Gastroesophageal sphincter (tissue), 4 donors: ENCODE measurements at regions not wholly inside any gene's neighbourhood (a gene's known extent, or its start where the extent isn't known, plus 50 kb on each side); places are given as distances from the start of the nearest gene placed in this dataset.

Experiments used
- ATAC-seq: fragments of 150-250 bp; one replicate; pipeline ENCODE4 v1.9.1; 2016; ENCODE audit warnings: mild to moderate bottlenecking, moderate library complexity
- H3K27ac ChIP-seq, 4 donors: fragments of 200-600 bp; sonication (generic) in 3 of 4; 1 replicate in 3 of 4; 2 replicates in 1 of 4; pipeline ENCODE4 v1.5.1; 2016 to 2019
- H3K27me3 ChIP-seq: fragments of 200-600 bp; sonication (generic); one replicate; pipeline ENCODE4 v1.5.1; 2019
- H3K36me3 ChIP-seq, 2 donors: fragments of 200-600 bp; sonication (generic); one replicate each; pipeline ENCODE4 v1.5.1; 2019; ENCODE audit warnings: control low read depth in 1 of 2
- H3K4me1 ChIP-seq, 3 donors: fragments of 200-600 bp; sonication (generic); 1 replicate in 2 of 3; 2 replicates in 1 of 3; pipeline ENCODE4 v1.5.1; 2016 to 2019; ENCODE audit warnings: control low read depth in 2 of 3
- H3K4me3 ChIP-seq, 2 donors: fragments of 200-600 bp; sonication (generic); one replicate each; pipeline ENCODE4 v1.5.1; 2019; ENCODE audit warnings: mild to moderate bottlenecking in 1 of 2, moderate library complexity in 1 of 2
- H3K9me3 ChIP-seq, 3 donors: fragments of 200-600 bp; sonication (generic); one replicate each; pipeline ENCODE4 v1.5.1; 2017 to 2019; ENCODE audit warnings: control low read depth in 2 of 3
- CTCF ChIP-seq, 4 experiments: fragments of 200-600 bp in 2 of 4; fragments of 450-650 bp in 2 of 4; sonication (generic) in 1 of 4; IDR thresholded peaks; one replicate each; pipeline ENCODE4 v1.5.1; 2017 to 2019; ENCODE audit warnings: antibody characterized with exemption in 4 of 4, mild to moderate bottlenecking in 2 of 4, moderate library complexity in 2 of 4
- EP300 ChIP-seq: sonication (generic); formaldehyde crosslinking; IDR thresholded peaks from one replicate; pipeline ENCODE4 v1.6.1; 2017; ENCODE audit warnings: antibody characterized with exemption, mild to moderate bottlenecking
- POLR2A ChIP-seq, 2 donors: fragments of 450-650 bp; IDR thresholded peaks; one replicate each; pipeline ENCODE4 v1.6.1; 2017; ENCODE audit warnings: antibody characterized with exemption in 2 of 2, mild to moderate bottlenecking in 2 of 2, moderate library complexity in 1 of 2
- POLR2AphosphoS5 ChIP-seq: sonication (generic); formaldehyde crosslinking; IDR thresholded peaks from one replicate; pipeline ENCODE4 v1.6.1; 2017; ENCODE audit warnings: antibody characterized with exemption
- WGBS, 2 donors: methylation state at CpG; one replicate each; pipeline ENCODE4 v1.1.5; 2018; ENCODE audit warnings: low coverage in 1 of 2; 5-methylcytosine and 5-hydroxymethylcytosine counted together

- Histone ChIP-seq H3K9me3 (no peaks in the 10 kb centered on the region), H3K36me3 (no peaks in the 10 kb centered on the region), H3K27me3 (no peaks in the 10 kb centered on the region), H3K27ac (no peak overlapping the region), H3K4me1 (no peaks in the 10 kb centered on the region), H3K4me3 (no peak overlapping the region)
- TF ChIP-seq CTCF (IDR thresholded peaks at IDR 0.05) (no peak), POLR2AphosphoS5 (no peak), EP300 (no peak), POLR2A (IDR thresholded peaks at IDR 0.05) (no peak)
- no peak for ATAC-seq
- WGBS, 2 donors, result 41 to 49% methylated on average over 2 of the region's 2 CpGs
Observed at GRCh38 chr18:11251891-11252270, 102.5 kb upstream of the PIEZO2 start.

GRCh38 chr18:11251229-11251890, 102.0 kb upstream of the PIEZO2 start:
- H3K27me3 ChIP-seq, result no peaks in the 10 kb centered on the region
- 47 to 61% methylated on average over 2 of the region's 2 CpGs for WGBS, 2 donors
- ATAC-seq, result no peak

GRCh38 chr18:11249391-11249790, 100.0 kb upstream of the PIEZO2 start:
- Histone ChIP-seq H3K27me3 (no peaks in the 10 kb centered on the region), H3K4me3 (no peak overlapping the region), H3K9me3 (no peaks in the 10 kb centered on the region), H3K36me3 (no peaks in the 10 kb centered on the region), H3K4me1 (no peaks in the 10 kb centered on the region), H3K27ac (no peak overlapping the region)
- ATAC-seq, result no peak
- WGBS, 2 donors, result 58 to 63% methylated on average over 2 of the region's 2 CpGs
- TF ChIP-seq POLR2AphosphoS5, result no peak
- no peak for TF ChIP-seq CTCF (IDR thresholded peaks at IDR 0.05)
- TF ChIP-seq POLR2A (IDR thresholded peaks at IDR 0.05), result no peak
- TF ChIP-seq EP300, result no peak

More at GRCh38 chr18:11251229-11251890, 102.0 kb upstream of the PIEZO2 start:
- Histone ChIP-seq H3K4me1 (no peaks in the 10 kb centered on the region), H3K9me3 (no peaks in the 10 kb centered on the region), H3K36me3 (no peaks in the 10 kb centered on the region), H3K27ac (no peak overlapping the region), H3K4me3 (no peak overlapping the region)
- no peak for TF ChIP-seq CTCF (IDR thresholded peaks at IDR 0.05)
- no peak for TF ChIP-seq POLR2AphosphoS5
- no peak for TF ChIP-seq POLR2A (IDR thresholded peaks at IDR 0.05)
- TF ChIP-seq EP300, result no peak

GRCh38 chr18:11247381-11247970, 98.1 kb upstream of the PIEZO2 start:
- H3K9me3 ChIP-seq, result no peaks in the 10 kb centered on the region
- no peaks in the 10 kb centered on the region for H3K36me3 ChIP-seq
- no peaks in the 10 kb centered on the region for H3K4me1 ChIP-seq
- no peak for TF ChIP-seq EP300
- no peak for TF ChIP-seq CTCF (IDR thresholded peaks at IDR 0.05)
- no peak for TF ChIP-seq POLR2AphosphoS5
- no peak for TF ChIP-seq POLR2A (IDR thresholded peaks at IDR 0.05)
- H3K4me3 ChIP-seq, result no peak overlapping the region
- H3K27me3 ChIP-seq, result no peaks in the 10 kb centered on the region
- no peak for ATAC-seq
- no peak overlapping the region for H3K27ac ChIP-seq
